GM23338 (cell line): ENCODE measurements at regions not wholly inside any gene's neighbourhood (a gene's known extent, or its start where the extent isn't known, plus 50 kb on each side); places are given as distances from the start of the nearest gene placed in this dataset.

Source experiments
- ATAC-seq: fragments of 200-7000 bp; cut with Tn5 transposase; 3 replicates; pipeline ENCODE4 v1.9.1; 2020
- DNase-seq: peaks from one replicate; pipeline ENCODE4 v3.0.0-alpha.2; 2015; ENCODE audit warnings: low spot score
- H2AFZ ChIP-seq: fragments of 200-600 bp; sonication (generic); 2 replicates; pipeline ENCODE4 v1.8.0; 2016; ENCODE audit warnings: antibody characterized with exemption, mild to moderate bottlenecking, moderate library complexity
- H3F3A ChIP-seq: fragments of 200-600 bp; sonication (generic); replicated peaks from 2 replicates; pipeline ENCODE4 v1.8.0; 2017; ENCODE audit warnings: antibody characterized with exemption, mixed run types, low read depth
- H3K27ac ChIP-seq: fragments of 200-600 bp; sonication (generic); 2 replicates; pipeline ENCODE4 v1.6.1; 2016; ENCODE audit warnings: low read depth
- H3K27me3 ChIP-seq: fragments of 200-600 bp; sonication (generic); 2 replicates; pipeline ENCODE4 v1.8.0; 2016; ENCODE audit warnings: mild to moderate bottlenecking, mixed run types, moderate library complexity; ENCODE audit not compliant: insufficient read depth
- H3K36me3 ChIP-seq: fragments of 200-600 bp; sonication (generic); 2 replicates; pipeline ENCODE4 v1.8.0; 2016; ENCODE audit warnings: mild to moderate bottlenecking; ENCODE audit not compliant: insufficient read depth
- H3K4me1 ChIP-seq: fragments of 200-600 bp; sonication (generic); 2 replicates; pipeline ENCODE4 v1.8.0; 2016; ENCODE audit warnings: mild to moderate bottlenecking, moderate library complexity; ENCODE audit not compliant: insufficient read depth
- H3K4me2 ChIP-seq: fragments of 200-600 bp; sonication (generic); 2 replicates; pipeline ENCODE4 v1.7.1; 2017; ENCODE audit warnings: mixed run types
- H3K4me3 ChIP-seq: fragments of 200-600 bp; sonication (generic); 2 replicates; pipeline ENCODE4 v1.6.1; 2016; ENCODE audit warnings: mixed run types
- H3K79me2 ChIP-seq: fragments of 200-600 bp; sonication (generic); replicated peaks from 2 replicates; pipeline ENCODE4 v1.8.0; 2017; ENCODE audit warnings: mild to moderate bottlenecking; ENCODE audit not compliant: insufficient read depth
- H3K9me2 ChIP-seq: fragments of 200-600 bp; sonication (generic); 2 replicates; pipeline ENCODE4 v1.8.0; 2017; ENCODE audit not compliant: insufficient read depth
- H4K20me1 ChIP-seq: fragments of 200-600 bp; sonication (generic); replicated peaks from 2 replicates; pipeline ENCODE4 v1.8.0; 2017; ENCODE audit warnings: mild to moderate bottlenecking; ENCODE audit not compliant: insufficient read depth
- H3K27ac Mint-ChIP-seq: 2 replicates; pipeline ENCODE4 v1.8.0; 2020; ENCODE audit warnings: inconsistent platforms, mild to moderate bottlenecking, moderate library complexity, mixed read lengths
- H3K27me3 Mint-ChIP-seq: 3 replicates; pipeline ENCODE4 v1.8.0; 2022; ENCODE audit warnings: low read depth, mild to moderate bottlenecking, moderate library complexity, mixed read lengths, inconsistent platforms; ENCODE audit not compliant: insufficient read depth, poor library complexity
- H3K36me3 Mint-ChIP-seq: 3 replicates; pipeline ENCODE4 v1.8.0; 2021; ENCODE audit warnings: low read depth, mild to moderate bottlenecking, inconsistent platforms, moderate library complexity, mixed read lengths
- H3K4me1 Mint-ChIP-seq: 3 replicates; pipeline ENCODE4 v1.8.0; 2020; ENCODE audit warnings: mild to moderate bottlenecking, inconsistent platforms, mixed read lengths
- H3K4me3 Mint-ChIP-seq: 3 replicates; pipeline ENCODE4 v1.8.0; 2021; ENCODE audit warnings: moderate library complexity, mild to moderate bottlenecking, inconsistent platforms, mixed read lengths
- H3K9me3 Mint-ChIP-seq: 3 replicates; pipeline ENCODE4 v1.8.0; 2020; ENCODE audit warnings: moderate library complexity, mild to moderate bottlenecking, inconsistent platforms, mixed read lengths
- CREB1 ChIP-seq: fragments of 250-450 bp; sonication (Bioruptor Pico); IDR thresholded peaks from 2 replicates; pipeline ENCODE4 v1.5.0; 2020; ENCODE audit warnings: low read depth, mild to moderate bottlenecking, moderate library complexity
- EZH2 ChIP-seq: fragments of 200-600 bp; sonication (generic); IDR thresholded peaks from one replicate; pipeline ENCODE4 v1.8.0; 2017; ENCODE audit warnings: antibody characterized with exemption, mild to moderate bottlenecking, low read depth; ENCODE audit not compliant: unreplicated experiment
- JUNB ChIP-seq: IDR thresholded peaks from one replicate; pipeline ENCODE4 v1.6.1; 2016; ENCODE audit warnings: antibody characterized with exemption; ENCODE audit not compliant: unreplicated experiment
- NANOG ChIP-seq: IDR thresholded peaks from 2 replicates; pipeline ENCODE4 v1.6.1; 2016; ENCODE audit warnings: antibody characterized with exemption, borderline replicate concordance
- POLR2AphosphoS5 ChIP-seq: IDR thresholded peaks from 2 replicates; pipeline ENCODE4 v1.6.1; 2016; ENCODE audit warnings: antibody characterized with exemption, low read depth
- ZNF331 ChIP-seq: fragments of 250-450 bp; sonication (Bioruptor Pico); IDR thresholded peaks from 2 replicates; pipeline ENCODE4 v1.5.0; 2020; ENCODE audit warnings: low read depth, mild to moderate bottlenecking, moderate library complexity
- TF ChIP-seq, protein P1 (sequence below): IDR thresholded peaks from one replicate; pipeline ENCODE4 v1.6.1; 2018; ENCODE audit warnings: antibody characterized with exemption; ENCODE audit not compliant: unreplicated experiment
- TF ChIP-seq, protein P2 (sequence below), 2 experiments: fragments of 200-600 bp in 1 of 2; sonication (generic) in 1 of 2; conservative IDR thresholded peaks; 2 replicates each; pipeline versions ENCODE4 v1.5.1 to v1.6.1; 2016 to 2017; ENCODE audit warnings: antibody characterized with exemption in 2 of 2, low read depth in 2 of 2, mild to moderate bottlenecking in 2 of 2, moderate library complexity in 1 of 2
- TF ChIP-seq, protein P3 (sequence below): IDR thresholded peaks from 2 replicates; pipeline ENCODE4 v1.6.1; 2016; ENCODE audit warnings: antibody characterized with exemption

DNA sequence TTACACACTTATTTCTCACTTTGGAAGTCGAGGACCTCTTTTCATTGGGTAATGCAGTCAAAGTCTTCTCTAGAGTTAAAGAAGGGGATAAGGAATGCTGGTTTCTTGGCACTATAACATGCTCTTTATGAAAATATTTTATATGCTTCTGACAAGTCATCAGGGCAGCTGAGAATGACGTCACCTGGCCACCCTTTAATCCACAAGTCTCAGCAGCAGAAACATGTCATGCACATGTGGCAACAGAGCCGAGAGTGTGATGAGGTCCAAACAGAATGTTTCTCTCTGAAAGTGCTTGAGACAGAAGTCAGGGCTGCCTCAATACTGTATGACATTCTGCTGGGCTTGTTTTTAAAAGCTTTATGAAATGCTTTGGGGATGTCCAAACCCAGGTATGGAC lies 63.5 kb upstream of the C10orf90 start:
- DNase-seq (no peak), ATAC-seq (no peak)
- no peaks in the 10 kb centered on the region for H3K27me3 Mint-ChIP-seq
- H3K4me3 Mint-ChIP-seq, result no peak overlapping the region
- H3K9me2 ChIP-seq, result 0 out of 2 replicates have a peak, but pooled peaks cover under 1% of the 10 kb centered on the region
- H3K9me3 Mint-ChIP-seq, result no peaks in the 10 kb centered on the region
- H3K36me3 ChIP-seq, result no peaks in the 10 kb centered on the region
- no peak overlapping the region for H3K4me3 ChIP-seq
- no peaks in the 10 kb centered on the region for H3F3A ChIP-seq
- no peaks in the 10 kb centered on the region for H3K36me3 Mint-ChIP-seq
- H4K20me1 ChIP-seq, result no peaks in the 10 kb centered on the region
- no peak for TF ChIP-seq CREB1 (CRISPR knock-in tag)
- TF ChIP-seq, protein P1, sequence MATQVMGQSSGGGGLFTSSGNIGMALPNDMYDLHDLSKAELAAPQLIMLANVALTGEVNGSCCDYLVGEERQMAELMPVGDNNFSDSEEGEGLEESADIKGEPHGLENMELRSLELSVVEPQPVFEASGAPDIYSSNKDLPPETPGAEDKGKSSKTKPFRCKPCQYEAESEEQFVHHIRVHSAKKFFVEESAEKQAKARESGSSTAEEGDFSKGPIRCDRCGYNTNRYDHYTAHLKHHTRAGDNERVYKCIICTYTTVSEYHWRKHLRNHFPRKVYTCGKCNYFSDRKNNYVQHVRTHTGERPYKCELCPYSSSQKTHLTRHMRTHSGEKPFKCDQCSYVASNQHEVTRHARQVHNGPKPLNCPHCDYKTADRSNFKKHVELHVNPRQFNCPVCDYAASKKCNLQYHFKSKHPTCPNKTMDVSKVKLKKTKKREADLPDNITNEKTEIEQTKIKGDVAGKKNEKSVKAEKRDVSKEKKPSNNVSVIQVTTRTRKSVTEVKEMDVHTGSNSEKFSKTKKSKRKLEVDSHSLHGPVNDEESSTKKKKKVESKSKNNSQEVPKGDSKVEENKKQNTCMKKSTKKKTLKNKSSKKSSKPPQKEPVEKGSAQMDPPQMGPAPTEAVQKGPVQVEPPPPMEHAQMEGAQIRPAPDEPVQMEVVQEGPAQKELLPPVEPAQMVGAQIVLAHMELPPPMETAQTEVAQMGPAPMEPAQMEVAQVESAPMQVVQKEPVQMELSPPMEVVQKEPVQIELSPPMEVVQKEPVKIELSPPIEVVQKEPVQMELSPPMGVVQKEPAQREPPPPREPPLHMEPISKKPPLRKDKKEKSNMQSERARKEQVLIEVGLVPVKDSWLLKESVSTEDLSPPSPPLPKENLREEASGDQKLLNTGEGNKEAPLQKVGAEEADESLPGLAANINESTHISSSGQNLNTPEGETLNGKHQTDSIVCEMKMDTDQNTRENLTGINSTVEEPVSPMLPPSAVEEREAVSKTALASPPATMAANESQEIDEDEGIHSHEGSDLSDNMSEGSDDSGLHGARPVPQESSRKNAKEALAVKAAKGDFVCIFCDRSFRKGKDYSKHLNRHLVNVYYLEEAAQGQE, result no peak
- no peak for TF ChIP-seq POLR2AphosphoS5
- H3K27me3 ChIP-seq, result no peaks in the 10 kb centered on the region
- H3K27ac Mint-ChIP-seq, result no peak overlapping the region
- H3K27ac ChIP-seq, result no peak overlapping the region
- H3K4me2 ChIP-seq, result no peak overlapping the region
- H3K4me1 ChIP-seq, result peaks cover 14% of the 10 kb centered on the region; the same call in 1 of the 2 replicates
- H2AFZ ChIP-seq, result no peak overlapping the region
- no peaks in the 10 kb centered on the region for H3K79me2 ChIP-seq
- peaks cover 15% of the 10 kb centered on the region; the same call in 2 of the 3 replicates for H3K4me1 Mint-ChIP-seq

DNA sequence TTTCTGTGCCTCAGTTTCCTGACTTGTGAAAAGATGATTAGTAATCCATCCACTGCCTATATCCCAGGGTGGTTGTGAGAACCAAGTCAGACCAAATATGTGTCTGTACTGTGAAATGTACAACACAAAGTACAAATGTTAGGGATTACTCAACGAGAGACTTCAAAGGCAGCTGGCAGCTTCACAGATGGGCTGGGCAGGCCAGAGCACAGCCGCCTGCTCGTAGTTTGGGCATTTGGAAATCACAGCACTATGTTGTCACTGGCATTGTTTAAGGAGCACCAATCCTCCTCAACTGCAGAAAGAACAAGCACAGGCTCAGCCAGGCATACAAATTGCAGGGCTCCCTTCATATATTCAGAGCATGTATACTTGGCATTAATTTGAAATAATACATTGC lies 64.5 kb upstream of the C10orf90 start:
- no peaks in the 10 kb centered on the region for H3F3A ChIP-seq
- 0 out of 2 replicates have a peak, but pooled peaks cover 7% of the 10 kb centered on the region for H3K4me1 ChIP-seq
- no peak overlapping the region for H3K4me3 ChIP-seq
- Mint-ChIP-seq H3K9me3 (no peaks in the 10 kb centered on the region), H3K4me1 (peaks cover 10% of the 10 kb centered on the region; the same call in 2 of the 3 replicates), H3K27me3 (no peaks in the 10 kb centered on the region), H3K36me3 (no peaks in the 10 kb centered on the region), H3K4me3 (no peak overlapping the region), H3K27ac (no peak overlapping the region)
- ATAC-seq, result no peak
- no peak overlapping the region for H3K27ac ChIP-seq
- H2AFZ ChIP-seq, result no peak overlapping the region
- no peaks in the 10 kb centered on the region for H4K20me1 ChIP-seq
- no peak for DNase-seq
- no peak overlapping the region for H3K4me2 ChIP-seq
- H3K27me3 ChIP-seq, result no peaks in the 10 kb centered on the region
- no peaks in the 10 kb centered on the region for H3K79me2 ChIP-seq
- no peaks in the 10 kb centered on the region for H3K9me2 ChIP-seq
- TF ChIP-seq, protein P1, result no peak
- TF ChIP-seq, protein P2, sequence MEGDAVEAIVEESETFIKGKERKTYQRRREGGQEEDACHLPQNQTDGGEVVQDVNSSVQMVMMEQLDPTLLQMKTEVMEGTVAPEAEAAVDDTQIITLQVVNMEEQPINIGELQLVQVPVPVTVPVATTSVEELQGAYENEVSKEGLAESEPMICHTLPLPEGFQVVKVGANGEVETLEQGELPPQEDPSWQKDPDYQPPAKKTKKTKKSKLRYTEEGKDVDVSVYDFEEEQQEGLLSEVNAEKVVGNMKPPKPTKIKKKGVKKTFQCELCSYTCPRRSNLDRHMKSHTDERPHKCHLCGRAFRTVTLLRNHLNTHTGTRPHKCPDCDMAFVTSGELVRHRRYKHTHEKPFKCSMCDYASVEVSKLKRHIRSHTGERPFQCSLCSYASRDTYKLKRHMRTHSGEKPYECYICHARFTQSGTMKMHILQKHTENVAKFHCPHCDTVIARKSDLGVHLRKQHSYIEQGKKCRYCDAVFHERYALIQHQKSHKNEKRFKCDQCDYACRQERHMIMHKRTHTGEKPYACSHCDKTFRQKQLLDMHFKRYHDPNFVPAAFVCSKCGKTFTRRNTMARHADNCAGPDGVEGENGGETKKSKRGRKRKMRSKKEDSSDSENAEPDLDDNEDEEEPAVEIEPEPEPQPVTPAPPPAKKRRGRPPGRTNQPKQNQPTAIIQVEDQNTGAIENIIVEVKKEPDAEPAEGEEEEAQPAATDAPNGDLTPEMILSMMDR (conservative IDR thresholded peaks at IDR 0.05; ENCODE audit: low read depth in 2 of 2), result no peak
- TF ChIP-seq ZNF331 (CRISPR knock-in tag) (no peak), JUNB (no peak), EZH2 (no peak), NANOG (no peak)
- TF ChIP-seq, protein P3, sequence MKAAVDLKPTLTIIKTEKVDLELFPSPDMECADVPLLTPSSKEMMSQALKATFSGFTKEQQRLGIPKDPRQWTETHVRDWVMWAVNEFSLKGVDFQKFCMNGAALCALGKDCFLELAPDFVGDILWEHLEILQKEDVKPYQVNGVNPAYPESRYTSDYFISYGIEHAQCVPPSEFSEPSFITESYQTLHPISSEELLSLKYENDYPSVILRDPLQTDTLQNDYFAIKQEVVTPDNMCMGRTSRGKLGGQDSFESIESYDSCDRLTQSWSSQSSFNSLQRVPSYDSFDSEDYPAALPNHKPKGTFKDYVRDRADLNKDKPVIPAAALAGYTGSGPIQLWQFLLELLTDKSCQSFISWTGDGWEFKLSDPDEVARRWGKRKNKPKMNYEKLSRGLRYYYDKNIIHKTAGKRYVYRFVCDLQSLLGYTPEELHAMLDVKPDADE, result no peak
- H3K36me3 ChIP-seq, result no peaks in the 10 kb centered on the region
